ENCODE measurements at regions not wholly inside any gene's neighbourhood (a gene's known extent, or its start where the extent isn't known, plus 50 kb on each side); places are given as distances from the start of the nearest gene placed in this dataset.

- Histone ChIP-seq H3K9me3 (ENCODE audit: insufficient read depth, low read length, severe bottlenecking) (no peaks in the 10 kb centered on the region), H4K20me1 (ENCODE audit: insufficient read depth, low read length) (no peaks in the 10 kb centered on the region), H3K4me3 (ENCODE audit: low read depth in 1 of 2, low read length in 2 of 2) (no peak overlapping the region), H3K4me1 (ENCODE audit: insufficient read depth, low read length) (no peaks in the 10 kb centered on the region), H3K27ac (ENCODE audit: low read length) (no peak overlapping the region), H3K4me2 (ENCODE audit: insufficient read depth, low read length) (no peak overlapping the region), H3K79me2 (ENCODE audit: insufficient read depth, low read length) (no peaks in the 10 kb centered on the region), H2AFZ (ENCODE audit: low read depth, low read length) (no peak overlapping the region), H3K9ac (ENCODE audit: low read depth, low read length) (no peak overlapping the region), H3K27me3 (ENCODE audit: insufficient read depth, low read length, poor library complexity) (no peaks in the 10 kb centered on the region), H3K36me3 (ENCODE audit: insufficient read depth, low read length) (no peaks in the 10 kb centered on the region)
- TF ChIP-seq CTCF (IDR thresholded peaks at IDR 0.05; ENCODE audit: borderline replicate concordance, extremely low read depth, low read length, poor library complexity, severe bottlenecking): no peak
- TF ChIP-seq EZH2 (IDR thresholded peaks at IDR 0.05; ENCODE audit: borderline replicate concordance, low read depth, low read length, severe bottlenecking): no peak
- DNase-seq (no peak), ATAC-seq (ENCODE audit: insufficient read depth, low read depth) (no peak)
Measured at GRCh38 chr15:97126553-97127233, 796.2 kb downstream of the NR2F2 start.

- H3K4me3 ChIP-seq (ENCODE audit: low read depth in 1 of 2, low read length in 2 of 2): no peak overlapping the region
- H3K4me2 ChIP-seq (ENCODE audit: insufficient read depth, low read length): no peak overlapping the region
- H3K79me2 ChIP-seq (ENCODE audit: insufficient read depth, low read length): no peaks in the 10 kb centered on the region
- no peak for DNase-seq
- no peaks in the 10 kb centered on the region for H3K4me1 ChIP-seq (ENCODE audit: insufficient read depth, low read length)
- no peak overlapping the region for H3K27ac ChIP-seq (ENCODE audit: low read length)
- no peak for ATAC-seq (ENCODE audit: insufficient read depth, low read depth)
- no peaks in the 10 kb centered on the region for H3K36me3 ChIP-seq (ENCODE audit: insufficient read depth, low read length)
- H3K27me3 ChIP-seq (ENCODE audit: insufficient read depth, low read length, poor library complexity): no peaks in the 10 kb centered on the region
- no peak for TF ChIP-seq CTCF (IDR thresholded peaks at IDR 0.05; ENCODE audit: borderline replicate concordance, extremely low read depth, low read length, poor library complexity, severe bottlenecking)
- no peak for TF ChIP-seq EZH2 (IDR thresholded peaks at IDR 0.05; ENCODE audit: borderline replicate concordance, low read depth, low read length, severe bottlenecking)
- H2AFZ ChIP-seq (ENCODE audit: low read depth, low read length): no peak overlapping the region
- no peak overlapping the region for H3K9ac ChIP-seq (ENCODE audit: low read depth, low read length)
- H4K20me1 ChIP-seq (ENCODE audit: insufficient read depth, low read length): no peaks in the 10 kb centered on the region
- no peaks in the 10 kb centered on the region for H3K9me3 ChIP-seq (ENCODE audit: insufficient read depth, low read length, severe bottlenecking)
Measured at GRCh38 chr15:97129674-97130073, 799.2 kb downstream of the NR2F2 start.

- no peak overlapping the region for H3K27ac ChIP-seq (ENCODE audit: low read length)
- no peak for ATAC-seq (ENCODE audit: insufficient read depth, low read depth)
- no peaks in the 10 kb centered on the region for H3K4me1 ChIP-seq (ENCODE audit: insufficient read depth, low read length)
- H3K9me3 ChIP-seq (ENCODE audit: insufficient read depth, low read length, severe bottlenecking): no peaks in the 10 kb centered on the region
- H3K4me2 ChIP-seq (ENCODE audit: insufficient read depth, low read length): no peak overlapping the region
- H3K36me3 ChIP-seq (ENCODE audit: insufficient read depth, low read length): no peaks in the 10 kb centered on the region
- H3K79me2 ChIP-seq (ENCODE audit: insufficient read depth, low read length): no peaks in the 10 kb centered on the region
- H3K9ac ChIP-seq (ENCODE audit: low read depth, low read length): no peak overlapping the region
- H4K20me1 ChIP-seq (ENCODE audit: insufficient read depth, low read length): no peaks in the 10 kb centered on the region
- H3K4me3 ChIP-seq (ENCODE audit: low read depth in 1 of 2, low read length in 2 of 2): no peak overlapping the region
- no peak for DNase-seq
- no peak for TF ChIP-seq CTCF (IDR thresholded peaks at IDR 0.05; ENCODE audit: borderline replicate concordance, extremely low read depth, low read length, poor library complexity, severe bottlenecking)
- TF ChIP-seq EZH2 (IDR thresholded peaks at IDR 0.05; ENCODE audit: borderline replicate concordance, low read depth, low read length, severe bottlenecking): no peak
- H3K27me3 ChIP-seq (ENCODE audit: insufficient read depth, low read length, poor library complexity): no peaks in the 10 kb centered on the region
- no peak overlapping the region for H2AFZ ChIP-seq (ENCODE audit: low read depth, low read length)
Measured at GRCh38 chr15:97140216-97140615, 809.7 kb downstream of the NR2F2 start.
